Ovary (tissue), 7 donors: ENCODE measurements at regions not wholly inside any gene's neighbourhood (a gene's known extent, or its start where the extent isn't known, plus 50 kb on each side); places are given as distances from the start of the nearest gene placed in this dataset.
"Not testable (repeated sequence)": the region's sequence is repeated elsewhere in the genome, so short reads cannot be mapped to it uniquely, and the experiment has no call there.

Experiments
- DNase-seq, 5 donors: peaks; one replicate each; pipeline ENCODE4 v3.0.0-alpha.2; 2019 to 2020
- H3K27ac ChIP-seq, 2 donors: fragments of 200-600 bp; one replicate each; pipeline versions ENCODE4 v1.5.1 to v1.8.0; 2019 to 2022
- H3K27me3 ChIP-seq: fragments of 200-600 bp; one replicate; pipeline ENCODE4 v1.8.0; 2022
- H3K36me3 ChIP-seq: fragments of 200-600 bp; sonication (generic); one replicate; pipeline ENCODE4 v1.5.1; 2019
- H3K4me1 ChIP-seq: one replicate; pipeline ENCODE4 v1.8.1; 2013; ENCODE audit warnings: mild to moderate bottlenecking, moderate library complexity; ENCODE audit not compliant: insufficient read depth
- H3K4me3 ChIP-seq: fragments of 200-600 bp; sonication (generic); one replicate; pipeline ENCODE4 v1.5.1; 2017
- H3K9me3 ChIP-seq, 2 donors: fragments of 200-600 bp in 1 of 2; sonication (generic) in 1 of 2; one replicate each; pipeline versions ENCODE4 v1.5.1 to v1.8.1; 2013 to 2019; ENCODE audit warnings: mild to moderate bottlenecking in 1 of 2, moderate library complexity in 1 of 2
- EP300 ChIP-seq: sonication (generic); formaldehyde crosslinking; IDR thresholded peaks from one replicate; pipeline ENCODE4 v1.6.1; 2017; ENCODE audit warnings: antibody characterized with exemption
- POLR2A ChIP-seq: fragments of 450-650 bp; IDR thresholded peaks from one replicate; pipeline ENCODE4 v1.6.1; 2017; ENCODE audit warnings: antibody characterized with exemption, mild to moderate bottlenecking, moderate library complexity
- WGBS, 3 donors: extraction: QIAGEN DNeasy Blood & Tissue Kit in 1 of 3; methylation state at CpG; one replicate each; pipeline versions ENCODE4 v1.1.5 to v1.1.7; 2013 to 2017; 5-methylcytosine and 5-hydroxymethylcytosine counted together
- intact Hi-C, 4 donors: fragments of 100-400 bp; cut with DNase I; formaldehyde crosslinking; loops; one replicate each; pipeline versions ENCODE4 v1.11.0 to v1.15.1; 2022 to 2023
- TF ChIP-seq, protein P1 (sequence below), 3 donors: fragments of 450-650 bp in 2 of 3; fragments of 200-600 bp in 1 of 3; IDR thresholded peaks; one replicate each; pipeline versions ENCODE4 v1.5.1 to v1.8.0; 2016 to 2022; ENCODE audit warnings: antibody characterized with exemption in 3 of 3, mild to moderate bottlenecking in 1 of 3
- donor health status: DM: no; HTN: no; CAD: no; lungs with moderate emphysema.
- donor health status: DM: no; HTN: no; CAD: no.
- donor health status: Bipolar disorder and iron deficiency.
- donor health status: DM: no; HTN: no; CAD: no.
- donor health status: DM: yes; HTN: yes; CAD: no.

DNA sequence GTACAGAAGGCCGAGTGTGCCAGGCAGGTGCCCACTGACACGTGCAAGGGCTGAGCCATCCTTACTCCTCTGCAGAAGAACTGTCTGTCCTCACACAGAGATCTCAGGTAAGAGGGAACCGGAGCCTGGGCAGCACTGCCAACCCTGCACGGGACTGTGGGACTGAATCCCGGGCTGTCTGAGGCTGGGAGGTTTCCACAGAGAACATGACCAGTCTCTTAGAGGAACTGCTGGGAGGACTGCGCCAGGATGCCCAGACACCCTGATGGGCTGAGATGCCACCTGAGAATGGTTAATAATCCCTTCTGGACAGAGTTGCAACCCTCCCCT is 302.9 kb upstream of the SFSWAP start:
- intact Hi-C loops = no loop called here
- Histone ChIP-seq H3K36me3 (no peaks in the 10 kb centered on the region), H3K9me3 (no peaks in the 10 kb centered on the region), H3K27ac (no peak overlapping the region), H3K27me3 (no peaks in the 10 kb centered on the region), H3K4me3 (no peak overlapping the region), H3K4me1 (peaks cover 13% of the 10 kb centered on the region)
- no peak for DNase-seq
- WGBS, 3 donors = 85 to 94% (median 94%) methylated on average over 6 of the region's 6 CpGs
- TF ChIP-seq EP300 (no peak), POLR2A (no peak)
- TF ChIP-seq, protein P1, sequence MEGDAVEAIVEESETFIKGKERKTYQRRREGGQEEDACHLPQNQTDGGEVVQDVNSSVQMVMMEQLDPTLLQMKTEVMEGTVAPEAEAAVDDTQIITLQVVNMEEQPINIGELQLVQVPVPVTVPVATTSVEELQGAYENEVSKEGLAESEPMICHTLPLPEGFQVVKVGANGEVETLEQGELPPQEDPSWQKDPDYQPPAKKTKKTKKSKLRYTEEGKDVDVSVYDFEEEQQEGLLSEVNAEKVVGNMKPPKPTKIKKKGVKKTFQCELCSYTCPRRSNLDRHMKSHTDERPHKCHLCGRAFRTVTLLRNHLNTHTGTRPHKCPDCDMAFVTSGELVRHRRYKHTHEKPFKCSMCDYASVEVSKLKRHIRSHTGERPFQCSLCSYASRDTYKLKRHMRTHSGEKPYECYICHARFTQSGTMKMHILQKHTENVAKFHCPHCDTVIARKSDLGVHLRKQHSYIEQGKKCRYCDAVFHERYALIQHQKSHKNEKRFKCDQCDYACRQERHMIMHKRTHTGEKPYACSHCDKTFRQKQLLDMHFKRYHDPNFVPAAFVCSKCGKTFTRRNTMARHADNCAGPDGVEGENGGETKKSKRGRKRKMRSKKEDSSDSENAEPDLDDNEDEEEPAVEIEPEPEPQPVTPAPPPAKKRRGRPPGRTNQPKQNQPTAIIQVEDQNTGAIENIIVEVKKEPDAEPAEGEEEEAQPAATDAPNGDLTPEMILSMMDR (IDR thresholded peaks at IDR 0.05) = no peak

DNA sequence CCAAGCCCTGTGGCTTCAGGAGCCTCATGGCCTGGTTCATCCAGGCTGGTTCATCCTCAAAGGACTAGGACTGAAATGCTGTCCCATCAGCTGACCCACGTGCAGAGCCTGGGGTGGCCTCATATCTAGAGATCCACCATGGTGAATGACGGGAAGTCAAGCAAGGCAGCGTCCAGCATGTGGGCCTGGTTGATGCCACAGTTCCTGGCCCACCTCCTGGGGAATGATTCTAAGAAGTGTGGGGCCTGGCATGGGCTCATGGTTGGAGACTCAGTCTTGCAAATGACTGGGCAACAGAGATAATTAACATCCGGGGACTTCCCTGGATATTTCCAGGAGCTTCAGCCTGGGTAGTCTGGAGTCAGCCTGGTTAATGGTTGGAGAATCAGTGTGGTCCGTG is 302.4 kb upstream of the SFSWAP start:
- intact Hi-C loops = no loop called here
- peaks cover 9% of the 10 kb centered on the region for H3K4me1 ChIP-seq
- 67 to 80% (median 73%) methylated on average over 5 of the region's 5 CpGs for WGBS, 3 donors
- H3K4me3 ChIP-seq = no peak overlapping the region
- H3K36me3 ChIP-seq = no peaks in the 10 kb centered on the region
- no peak overlapping the region for H3K27ac ChIP-seq
- DNase-seq = no peak
- H3K27me3 ChIP-seq = no peaks in the 10 kb centered on the region
- no peak for TF ChIP-seq EP300
- TF ChIP-seq, protein P1 (IDR thresholded peaks at IDR 0.05) = no peak
- TF ChIP-seq POLR2A = no peak
- H3K9me3 ChIP-seq = no peaks in the 10 kb centered on the region

DNA sequence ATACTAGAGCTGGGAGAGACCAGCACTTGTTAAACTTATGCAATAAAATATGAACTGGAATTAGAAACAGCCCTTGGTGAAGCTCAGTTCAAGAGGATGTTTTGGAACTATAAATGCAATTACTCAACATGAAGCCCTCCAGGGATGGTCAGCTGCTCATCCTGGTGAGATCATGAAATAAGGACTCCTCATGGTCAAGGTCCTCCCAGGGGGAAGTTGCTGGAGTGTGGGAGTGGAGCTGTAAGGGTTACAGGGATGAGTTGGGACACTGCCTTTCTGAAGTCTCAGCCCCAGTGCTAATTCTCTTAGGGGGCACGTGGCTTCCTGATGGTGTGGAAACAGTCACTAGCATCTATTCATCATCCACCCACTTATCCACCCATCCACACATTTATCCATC is 301.7 kb upstream of the SFSWAP start:
- WGBS, 3 donors = 60 to 80% (median 79%) methylated on average over 1 of the region's 1 CpG
- no peak for DNase-seq
- Histone ChIP-seq H3K36me3 (no peaks in the 10 kb centered on the region), H3K9me3 (no peaks in the 10 kb centered on the region), H3K27me3 (no peaks in the 10 kb centered on the region), H3K27ac (no peak overlapping the region), H3K4me1 (peaks cover 9% of the 10 kb centered on the region), H3K4me3 (no peak overlapping the region)
- intact Hi-C loops = no loop called here
- TF ChIP-seq, protein P1 (IDR thresholded peaks at IDR 0.05) = no peak
- no peak for TF ChIP-seq POLR2A

DNA sequence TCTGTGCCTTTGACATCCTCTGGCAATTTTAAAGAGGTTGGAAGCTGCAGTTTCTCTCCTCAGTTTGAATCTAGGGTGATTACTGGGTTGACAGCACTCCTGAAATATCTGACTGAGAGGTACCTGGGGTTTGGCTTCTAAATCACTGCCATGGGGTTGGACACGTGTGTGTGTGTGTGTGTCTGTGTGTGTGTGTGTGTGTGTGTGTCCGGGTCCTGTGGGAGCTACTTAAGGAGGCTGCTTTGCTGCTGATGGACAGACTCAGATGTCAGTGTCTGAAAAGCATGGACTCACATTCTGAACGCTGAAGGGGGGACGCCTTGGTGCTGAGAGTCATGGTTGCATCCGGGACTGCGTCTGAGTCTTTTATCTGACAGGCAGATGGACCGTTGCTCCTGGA is 299.1 kb upstream of the SFSWAP start:
- H3K27ac ChIP-seq, DNase-seq, H3K4me1 ChIP-seq, H3K27me3 ChIP-seq, H3K4me3 ChIP-seq, H3K36me3 ChIP-seq, intact Hi-C loops, H3K9me3 ChIP-seq: not testable (repeated sequence)
- WGBS, 3 donors = 71 to 78% (median 72%) methylated on average over 3 to 6 of the region's 7 CpGs

DNA sequence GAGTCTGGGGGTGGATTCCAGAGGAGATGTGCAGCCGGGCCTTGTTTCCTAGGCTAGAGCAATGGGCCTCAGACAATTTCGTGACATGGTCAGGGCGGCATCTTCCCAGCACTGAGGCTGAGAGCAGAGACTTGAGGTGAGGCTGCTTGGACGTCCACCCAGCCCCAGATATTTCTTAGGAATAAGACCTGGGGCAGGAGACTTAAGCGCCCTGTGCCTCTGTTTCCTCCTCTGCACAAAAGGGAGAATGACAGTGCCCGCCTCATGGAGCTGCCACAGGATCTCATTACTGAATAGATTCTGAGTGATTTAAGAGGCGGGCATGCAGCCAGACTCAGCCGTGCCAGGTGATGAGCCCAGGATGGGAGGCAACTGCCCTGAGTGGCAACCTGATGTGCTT is 297.9 kb upstream of the SFSWAP start:
- H3K4me3 ChIP-seq = no peak overlapping the region
- H3K9me3 ChIP-seq = no peaks in the 10 kb centered on the region
- H3K27ac ChIP-seq = no peak overlapping the region
- H3K36me3 ChIP-seq = no peaks in the 10 kb centered on the region
- H3K4me1 ChIP-seq = no peaks in the 10 kb centered on the region
- 76 to 80% (median 78%) methylated on average over 8 of the region's 8 CpGs for WGBS, 3 donors
- H3K27me3 ChIP-seq = no peaks in the 10 kb centered on the region
- TF ChIP-seq, protein P1 (IDR thresholded peaks at IDR 0.05) = no peak
- TF ChIP-seq EP300 (no peak), POLR2A (no peak)
- no peak for DNase-seq
- intact Hi-C loops = no loop called here
